ENCODE measurements at regions not wholly inside any gene's neighbourhood (a gene's known extent, or its start where the extent isn't known, plus 50 kb on each side); places are given as distances from the start of the nearest gene placed in this dataset.

- TF ChIP-seq CHD7 (IDR thresholded peaks at IDR 0.05; ENCODE audit: insufficient replicate concordance, low read length) (no peak), POLR2AphosphoS5 (IDR thresholded peaks at IDR 0.05; ENCODE audit: low read depth, low read length) (no peak), SP1 (IDR thresholded peaks at IDR 0.05; ENCODE audit: low read depth, low read length) (no peak)
Observed at GRCh38 chr19:29323021-29323430, 110.1 kb upstream of the UQCRFS1 start (continued).
